Body of pancreas (tissue), 4 donors: ENCODE measurements at regions not wholly inside any gene's neighbourhood (a gene's known extent, or its start where the extent isn't known, plus 50 kb on each side); places are given as distances from the start of the nearest gene placed in this dataset.

Source experiments
- ATAC-seq: fragments of 150-250 bp; one replicate; pipeline ENCODE4 v1.9.1; 2016
- DNase-seq, 4 donors: peaks; one replicate each; pipeline ENCODE4 v3.0.0-alpha.2; 2019
- H3K27ac ChIP-seq, 4 donors: fragments of 200-600 bp; sonication (generic); 1 replicate in 3 of 4; 2 replicates in 1 of 4; pipeline versions ENCODE4 v1.5.1 to v1.6.1; 2016 to 2019; ENCODE audit warnings: mild to moderate bottlenecking in 1 of 4, mixed read lengths in 1 of 4, moderate library complexity in 1 of 4
- H3K27me3 ChIP-seq, 2 donors: fragments of 200-600 bp; sonication (generic); one replicate each; pipeline ENCODE4 v1.6.0; 2016; ENCODE audit warnings: mild to moderate bottlenecking in 1 of 2
- H3K36me3 ChIP-seq, 2 donors: fragments of 200-600 bp; sonication (generic); replicated peaks in 1 of 2; 2 replicates each; pipeline ENCODE4 v1.5.1; 2016; ENCODE audit warnings: low read depth in 2 of 2; ENCODE audit not compliant: insufficient read depth in 1 of 2
- H3K4me1 ChIP-seq: fragments of 200-600 bp; sonication (generic); one replicate; pipeline ENCODE4 v1.6.0; 2016
- H3K4me3 ChIP-seq, 2 donors: fragments of 200-600 bp; sonication (generic); 1 replicate in 1 of 2; 2 replicates in 1 of 2; pipeline ENCODE4 v1.5.1; 2016 to 2019
- H3K9me3 ChIP-seq, 3 donors: fragments of 200-600 bp; sonication (generic); 1 replicate in 2 of 3; 2 replicates in 1 of 3; pipeline ENCODE4 v1.5.1; 2016
- POLR2A ChIP-seq, 3 donors: fragments of 450-650 bp; IDR thresholded peaks; one replicate each; pipeline ENCODE4 v1.6.1; 2016; ENCODE audit warnings: antibody characterized with exemption in 3 of 3, mild to moderate bottlenecking in 2 of 3
- WGBS, 2 donors: methylation state at CpG; one replicate each; pipeline ENCODE4 v1.1.5; 2017; 5-methylcytosine and 5-hydroxymethylcytosine counted together
- intact Hi-C: fragments of 100-400 bp; cut with DNase I; formaldehyde crosslinking; loops from one replicate; pipeline ENCODE4 v1.15.1; 2023
- TF ChIP-seq, protein P1 (sequence below), 7 experiments: fragments of 450-650 bp in 4 of 7; fragments of 200-600 bp in 3 of 7; sonication (generic) in 3 of 7; IDR thresholded peaks; one replicate each; pipeline ENCODE4 v1.5.1; 2016 to 2019; ENCODE audit warnings: antibody characterized with exemption in 7 of 7

DNA sequence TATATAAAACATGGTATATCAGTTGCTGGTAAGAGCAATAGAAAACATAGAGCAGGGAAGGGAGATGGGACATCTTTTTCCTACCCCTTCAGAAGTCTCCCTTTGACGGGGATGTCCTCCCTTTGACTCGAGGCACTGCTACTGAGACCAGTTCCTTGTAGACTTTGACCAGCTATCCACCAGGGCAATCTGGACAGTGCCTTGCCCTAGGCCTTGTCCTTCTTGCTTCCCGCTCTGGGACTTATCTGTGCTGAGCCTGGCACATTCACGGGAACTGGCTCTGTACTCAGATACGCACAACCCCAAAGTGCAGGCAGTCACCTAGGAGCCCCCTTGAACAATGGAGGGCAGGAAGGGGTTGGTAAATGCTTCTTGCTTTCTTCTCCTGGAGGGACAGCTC lies 116.6 kb upstream of the ANKH start:
- Histone ChIP-seq H3K9me3 (no peaks in the 10 kb centered on the region), H3K4me1 (no peaks in the 10 kb centered on the region), H3K27ac (no peak overlapping the region), H3K36me3 (no peaks in the 10 kb centered on the region), H3K27me3 (no peaks in the 10 kb centered on the region), H3K4me3 (no peak overlapping the region)
- intact Hi-C loops, result no loop called here
- DNase-seq, result no peak
- no peak for TF ChIP-seq POLR2A (IDR thresholded peaks at IDR 0.05)
- TF ChIP-seq, protein P1, sequence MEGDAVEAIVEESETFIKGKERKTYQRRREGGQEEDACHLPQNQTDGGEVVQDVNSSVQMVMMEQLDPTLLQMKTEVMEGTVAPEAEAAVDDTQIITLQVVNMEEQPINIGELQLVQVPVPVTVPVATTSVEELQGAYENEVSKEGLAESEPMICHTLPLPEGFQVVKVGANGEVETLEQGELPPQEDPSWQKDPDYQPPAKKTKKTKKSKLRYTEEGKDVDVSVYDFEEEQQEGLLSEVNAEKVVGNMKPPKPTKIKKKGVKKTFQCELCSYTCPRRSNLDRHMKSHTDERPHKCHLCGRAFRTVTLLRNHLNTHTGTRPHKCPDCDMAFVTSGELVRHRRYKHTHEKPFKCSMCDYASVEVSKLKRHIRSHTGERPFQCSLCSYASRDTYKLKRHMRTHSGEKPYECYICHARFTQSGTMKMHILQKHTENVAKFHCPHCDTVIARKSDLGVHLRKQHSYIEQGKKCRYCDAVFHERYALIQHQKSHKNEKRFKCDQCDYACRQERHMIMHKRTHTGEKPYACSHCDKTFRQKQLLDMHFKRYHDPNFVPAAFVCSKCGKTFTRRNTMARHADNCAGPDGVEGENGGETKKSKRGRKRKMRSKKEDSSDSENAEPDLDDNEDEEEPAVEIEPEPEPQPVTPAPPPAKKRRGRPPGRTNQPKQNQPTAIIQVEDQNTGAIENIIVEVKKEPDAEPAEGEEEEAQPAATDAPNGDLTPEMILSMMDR (IDR thresholded peaks at IDR 0.05), result no peak
- 86 to 93% methylated on average over 5 of the region's 5 CpGs for WGBS, 2 donors
- no peak for ATAC-seq

DNA sequence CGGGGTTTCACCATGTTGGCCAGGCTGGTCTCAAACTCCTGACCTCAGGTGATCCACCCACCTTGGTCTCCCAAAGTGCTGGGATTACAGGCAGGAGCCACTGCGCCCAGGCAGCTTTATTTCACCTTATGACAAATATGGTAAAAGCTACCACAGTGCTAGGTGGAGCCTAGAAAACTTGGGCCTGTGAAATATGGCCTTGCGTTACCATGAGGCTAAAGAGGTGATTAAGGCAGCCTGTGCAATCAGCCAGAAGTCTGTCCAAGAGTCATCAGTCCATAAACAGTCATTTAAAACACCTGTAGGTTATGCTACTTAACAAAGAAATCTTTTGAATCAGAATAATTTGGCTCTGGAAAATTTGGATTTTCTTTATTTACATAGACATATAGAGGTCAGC lies 114.8 kb upstream of the ANKH start:
- TF ChIP-seq, protein P1 (IDR thresholded peaks at IDR 0.05), result no peak
- no peak for TF ChIP-seq POLR2A (IDR thresholded peaks at IDR 0.05)
- Histone ChIP-seq H3K36me3 (no peaks in the 10 kb centered on the region), H3K9me3 (no peaks in the 10 kb centered on the region), H3K4me3 (no peak overlapping the region), H3K4me1 (no peaks in the 10 kb centered on the region), H3K27me3 (no peaks in the 10 kb centered on the region), H3K27ac (no peak overlapping the region)
- DNase-seq, result no peak
- WGBS, 2 donors, result 97 to 98% methylated on average over 2 to 3 of the region's 3 CpGs
- no peak for ATAC-seq
- intact Hi-C loops, result no loop called here

DNA sequence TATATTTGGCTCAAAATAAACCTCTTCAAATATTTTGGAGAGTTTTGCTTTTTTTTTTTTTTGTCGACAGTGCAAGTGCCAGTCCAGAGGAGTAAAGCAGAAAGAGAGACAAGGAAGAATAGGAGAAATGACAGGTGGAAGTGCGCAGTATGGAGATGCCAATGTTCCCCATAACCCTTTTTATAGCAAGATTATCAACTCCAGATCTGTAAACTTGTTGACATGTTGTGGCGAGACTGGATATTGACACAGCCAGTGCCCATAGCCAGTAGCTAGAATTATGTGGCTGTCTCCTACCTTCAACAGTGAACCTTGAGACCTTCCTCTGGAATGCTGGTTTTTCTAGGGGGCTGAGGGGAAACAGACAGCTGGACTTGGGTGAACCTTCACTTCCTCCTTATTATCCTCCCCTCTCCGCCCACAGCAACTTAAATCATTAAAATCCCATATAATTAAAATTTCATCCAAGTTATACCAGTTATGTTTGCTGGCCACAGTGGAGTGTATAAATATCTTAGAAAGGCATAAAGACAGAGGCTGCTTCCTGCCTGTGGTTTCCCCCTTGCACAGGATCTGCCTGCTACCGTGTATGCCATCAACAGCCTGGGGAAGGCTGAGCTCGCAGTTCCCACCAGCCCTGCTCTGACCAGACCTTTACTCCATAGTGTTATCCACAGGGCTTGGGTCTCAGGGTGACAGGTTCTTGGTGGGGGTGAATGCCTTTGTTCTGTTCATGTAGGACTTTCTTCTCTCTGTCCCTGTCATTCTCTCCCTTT lies 112.3 kb upstream of the ANKH start:
- no peaks in the 10 kb centered on the region for H3K9me3 ChIP-seq
- no peaks in the 10 kb centered on the region for H3K36me3 ChIP-seq
- DNase-seq (no peak), ATAC-seq (no peak)
- 76 to 79% methylated on average over 6 of the region's 6 CpGs for WGBS, 2 donors
- no peak overlapping the region for H3K4me3 ChIP-seq
- no peaks in the 10 kb centered on the region for H3K27me3 ChIP-seq
- intact Hi-C loops, result no loop called here
- no peaks in the 10 kb centered on the region for H3K4me1 ChIP-seq
- TF ChIP-seq, protein P1 (IDR thresholded peaks at IDR 0.05), result no peak
- TF ChIP-seq POLR2A (IDR thresholded peaks at IDR 0.05), result no peak
- H3K27ac ChIP-seq, result no peak overlapping the region

DNA sequence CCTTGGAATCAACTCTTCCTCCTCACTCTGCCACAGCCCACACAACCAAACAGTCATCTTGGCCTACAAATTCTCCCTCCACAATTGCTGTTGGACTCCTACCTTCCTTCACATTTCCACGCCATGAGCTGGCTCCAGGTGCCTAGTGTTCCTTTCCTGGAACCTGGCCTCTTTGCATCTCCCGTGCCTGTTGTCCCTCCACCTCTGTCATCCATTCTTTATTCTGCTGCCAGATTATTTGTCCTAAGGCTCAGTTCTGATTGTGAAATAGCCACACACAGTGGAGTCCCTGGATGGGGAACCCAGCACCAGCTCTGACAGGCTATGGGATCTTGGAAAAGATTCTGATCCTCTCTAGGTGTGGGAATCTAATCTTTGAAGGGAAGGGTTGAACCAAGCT lies 109.1 kb upstream of the ANKH start:
- TF ChIP-seq, protein P1 (IDR thresholded peaks at IDR 0.05), result no peak
- TF ChIP-seq POLR2A (IDR thresholded peaks at IDR 0.05), result no peak
- Histone ChIP-seq H3K4me3 (no peak overlapping the region), H3K4me1 (no peaks in the 10 kb centered on the region), H3K9me3 (no peaks in the 10 kb centered on the region), H3K27me3 (no peaks in the 10 kb centered on the region), H3K36me3 (no peaks in the 10 kb centered on the region), H3K27ac (no peak overlapping the region)
- intact Hi-C loops, result no loop called here
- DNase-seq, result no peak
- ATAC-seq, result no peak
- 77 to 95% methylated on average over 2 of the region's 2 CpGs for WGBS, 2 donors
